22Rv1 (cell line): ENCODE measurements at regions not wholly inside any gene's neighbourhood (a gene's known extent, or its start where the extent isn't known, plus 50 kb on each side); places are given as distances from the start of the nearest gene placed in this dataset.

Experiments
- H3K27ac ChIP-seq: fragments of 450-650 bp; 2 replicates; pipeline ENCODE4 v1.5.1; 2017
- ZFX ChIP-seq: fragments of 450-650 bp; IDR thresholded peaks from 2 replicates; pipeline ENCODE4 v1.6.1; 2017; ENCODE audit warnings: antibody characterized with exemption, borderline replicate concordance
- TF ChIP-seq, protein P1 (sequence below): fragments of 450-650 bp; IDR thresholded peaks from 2 replicates; pipeline ENCODE4 v1.5.1; 2017; ENCODE audit warnings: mild to moderate bottlenecking

- no peak overlapping the region for H3K27ac ChIP-seq
- TF ChIP-seq ZFX, result no peak
These were observed 226.5 kb downstream of the DKK1 start for GRCh38 chr10:52540479-52540984.

DNA sequence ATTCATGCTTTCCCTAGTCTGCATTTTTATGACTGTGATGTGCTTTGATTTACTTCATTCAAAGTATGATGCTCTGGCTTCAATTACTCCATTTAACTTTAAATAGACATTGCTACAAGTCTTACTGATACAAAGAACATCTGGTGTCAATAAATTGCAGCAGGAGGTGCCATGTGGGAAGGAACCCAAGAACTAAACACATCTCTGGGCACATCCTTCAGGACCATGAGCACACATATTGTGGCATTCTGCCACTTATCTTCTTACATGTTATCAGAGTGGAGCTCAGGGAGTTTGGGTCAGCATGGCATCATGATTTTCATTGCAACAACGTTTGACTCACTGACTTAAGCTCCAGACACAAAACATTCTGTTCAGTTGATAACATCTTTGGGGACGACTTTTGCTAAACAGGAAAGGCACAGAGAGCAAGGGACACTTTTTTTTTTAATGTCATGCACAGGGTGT is 227.0 kb downstream of the DKK1 start:
- TF ChIP-seq, protein P1, sequence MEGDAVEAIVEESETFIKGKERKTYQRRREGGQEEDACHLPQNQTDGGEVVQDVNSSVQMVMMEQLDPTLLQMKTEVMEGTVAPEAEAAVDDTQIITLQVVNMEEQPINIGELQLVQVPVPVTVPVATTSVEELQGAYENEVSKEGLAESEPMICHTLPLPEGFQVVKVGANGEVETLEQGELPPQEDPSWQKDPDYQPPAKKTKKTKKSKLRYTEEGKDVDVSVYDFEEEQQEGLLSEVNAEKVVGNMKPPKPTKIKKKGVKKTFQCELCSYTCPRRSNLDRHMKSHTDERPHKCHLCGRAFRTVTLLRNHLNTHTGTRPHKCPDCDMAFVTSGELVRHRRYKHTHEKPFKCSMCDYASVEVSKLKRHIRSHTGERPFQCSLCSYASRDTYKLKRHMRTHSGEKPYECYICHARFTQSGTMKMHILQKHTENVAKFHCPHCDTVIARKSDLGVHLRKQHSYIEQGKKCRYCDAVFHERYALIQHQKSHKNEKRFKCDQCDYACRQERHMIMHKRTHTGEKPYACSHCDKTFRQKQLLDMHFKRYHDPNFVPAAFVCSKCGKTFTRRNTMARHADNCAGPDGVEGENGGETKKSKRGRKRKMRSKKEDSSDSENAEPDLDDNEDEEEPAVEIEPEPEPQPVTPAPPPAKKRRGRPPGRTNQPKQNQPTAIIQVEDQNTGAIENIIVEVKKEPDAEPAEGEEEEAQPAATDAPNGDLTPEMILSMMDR, result no peak
- no peak for TF ChIP-seq ZFX
- no peak overlapping the region for H3K27ac ChIP-seq

DNA sequence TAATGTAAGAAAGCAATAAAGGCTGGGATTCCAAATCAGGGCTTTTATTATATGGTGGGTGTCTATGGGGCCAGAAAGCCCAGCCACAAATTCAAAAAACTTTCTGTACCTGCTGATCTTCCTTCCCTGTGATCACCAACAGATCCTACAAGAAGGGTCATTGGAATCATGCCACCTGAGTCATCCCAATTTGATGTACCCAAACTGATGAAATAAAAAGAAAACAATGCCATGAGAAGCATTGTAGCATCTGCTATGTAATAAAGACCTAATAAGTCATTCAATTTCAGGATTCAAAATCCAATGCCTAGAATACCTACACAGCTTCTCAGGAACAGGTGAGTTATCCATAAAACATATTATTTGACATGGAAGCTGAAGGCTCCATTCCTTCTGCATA is 228.8 kb downstream of the DKK1 start:
- no peak for TF ChIP-seq ZFX
- TF ChIP-seq, protein P1, result no peak
- H3K27ac ChIP-seq, result no peak overlapping the region

- H3K27ac ChIP-seq, result no peak overlapping the region
- TF ChIP-seq, protein P1, result no peak
- TF ChIP-seq ZFX, result no peak
These were observed 221.5 kb downstream of the MBL2 start for GRCh38 chr10:52551046-52551445.

- no peak overlapping the region for H3K27ac ChIP-seq
- TF ChIP-seq ZFX, result no peak
- TF ChIP-seq, protein P1, result no peak
These were observed 214.5 kb downstream of the MBL2 start for GRCh38 chr10:52558090-52558489.

DNA sequence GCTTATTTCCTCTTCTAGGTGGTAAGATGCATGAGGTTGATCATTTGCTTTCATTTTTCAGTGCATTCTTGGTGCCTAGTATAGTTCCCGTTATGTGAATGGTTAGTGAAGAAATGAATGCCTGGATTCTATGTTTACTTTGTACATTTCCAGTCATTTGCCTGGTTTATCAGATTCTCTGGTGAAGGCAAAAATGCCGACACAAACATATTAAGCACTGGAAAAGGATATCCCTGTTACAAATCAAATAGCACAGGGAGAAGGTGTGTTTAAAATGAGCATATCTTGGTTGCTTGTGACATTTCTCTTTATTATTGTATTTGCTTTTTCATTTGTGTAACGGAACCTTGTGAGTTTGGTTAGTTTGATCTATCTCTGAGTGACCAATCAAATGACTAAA is 211.3 kb downstream of the MBL2 start:
- H3K27ac ChIP-seq, result no peak overlapping the region
- no peak for TF ChIP-seq ZFX
- TF ChIP-seq, protein P1, result no peak

DNA sequence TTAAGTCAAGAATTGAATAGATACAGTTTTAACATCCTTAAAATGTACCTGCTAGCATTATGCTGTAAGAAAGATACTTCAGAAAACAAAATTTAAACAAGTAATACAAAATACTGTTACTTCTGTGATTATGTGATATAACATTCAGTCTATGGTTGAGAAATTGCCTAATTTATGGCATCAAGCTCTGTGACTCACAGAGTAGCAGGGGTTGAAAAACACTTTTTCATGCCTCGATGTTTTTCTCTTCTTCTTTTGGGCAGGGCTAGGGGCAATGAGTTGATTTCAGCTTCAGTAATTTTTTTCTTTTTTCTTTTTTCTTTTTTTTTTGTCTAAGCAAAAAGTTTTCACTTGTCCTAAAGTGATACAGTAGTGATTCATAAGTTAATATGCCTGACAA is 209.2 kb downstream of the MBL2 start:
- H3K27ac ChIP-seq, result no peak overlapping the region
- TF ChIP-seq, protein P1, result no peak
